HUES64 (cell line): ENCODE measurements at regions not wholly inside any gene's neighbourhood (a gene's known extent, or its start where the extent isn't known, plus 50 kb on each side); places are given as distances from the start of the nearest gene placed in this dataset.

Source experiments
- H3K27ac ChIP-seq: 2 replicates; pipeline ENCODE4 v1.7.0; 2013; ENCODE audit warnings: low read depth, low read length, inconsistent platforms
- H3K27me3 ChIP-seq: 2 replicates; pipeline ENCODE4 v1.6.1; 2013; ENCODE audit warnings: mild to moderate bottlenecking, low read length; ENCODE audit not compliant: insufficient read depth
- H3K36me3 ChIP-seq: 2 replicates; pipeline ENCODE4 v1.6.1; 2013; ENCODE audit warnings: mild to moderate bottlenecking, low read length; ENCODE audit not compliant: insufficient read depth
- H3K4me1 ChIP-seq: 2 replicates; pipeline ENCODE4 v1.6.1; 2013; ENCODE audit warnings: mild to moderate bottlenecking, low read length, moderate library complexity; ENCODE audit not compliant: insufficient read depth
- H3K4me3 ChIP-seq: 2 replicates; pipeline ENCODE4 v1.5.1; 2013; ENCODE audit warnings: mild to moderate bottlenecking, low read length, moderate library complexity
- H3K9ac ChIP-seq: 2 replicates; pipeline ENCODE4 v1.6.1; 2013; ENCODE audit warnings: mild to moderate bottlenecking, low read depth, low read length
- H3K9me3 ChIP-seq: 2 replicates; pipeline ENCODE4 v1.6.1; 2013; ENCODE audit warnings: low read depth, low read length; ENCODE audit not compliant: insufficient read depth
- WGBS: fragments of 150-250, 120-280 bp; methylation state at CpG from one replicate; pipeline ENCODE4 v1.1.7; 2013; ENCODE audit warnings: missing lambda C conversion rate; 5-methylcytosine and 5-hydroxymethylcytosine counted together

DNA sequence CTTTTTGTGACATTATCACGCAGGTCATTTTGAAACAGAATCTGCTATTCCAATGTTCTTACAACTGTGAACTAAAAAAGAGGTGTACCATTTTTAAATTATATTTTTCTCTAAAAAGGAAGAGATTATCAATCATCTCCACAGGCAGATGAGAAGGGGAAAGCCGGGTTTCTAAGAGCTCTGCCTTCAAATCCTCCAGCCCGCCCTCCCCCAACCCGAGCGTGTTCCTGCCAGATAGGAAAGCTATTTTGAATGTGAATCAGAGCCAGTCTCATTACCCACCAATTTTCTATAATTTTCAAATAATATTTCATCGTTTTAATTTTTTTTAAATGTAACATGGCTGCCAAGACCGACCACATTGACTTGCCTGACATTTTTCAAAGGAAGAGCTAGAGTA, 65.9 kb downstream of the KCNF1 start:
- Histone ChIP-seq H3K9me3 (no peaks in the 10 kb centered on the region), H3K9ac (no peak overlapping the region), H3K27ac (no peak overlapping the region), H3K4me1 (peaks cover 31% of the 10 kb centered on the region), H3K4me3 (no peak overlapping the region), H3K36me3 (no peaks in the 10 kb centered on the region), H3K27me3 (no peaks in the 10 kb centered on the region)
- WGBS, result 11% methylated on average over 3 of the region's 7 CpGs

- H3K4me1 ChIP-seq, result peaks cover 28% of the 10 kb centered on the region
- no peak overlapping the region for H3K27ac ChIP-seq
- H3K9ac ChIP-seq, result no peak overlapping the region
- no peaks in the 10 kb centered on the region for H3K27me3 ChIP-seq
- H3K36me3 ChIP-seq, result no peaks in the 10 kb centered on the region
- H3K4me3 ChIP-seq, result no peak overlapping the region
- no peaks in the 10 kb centered on the region for H3K9me3 ChIP-seq
- 84% methylated on average over 22 of the region's 22 CpGs for WGBS
These were observed 66.4 kb downstream of the KCNF1 start for GRCh38 chr2:10978090-10978670.

DNA sequence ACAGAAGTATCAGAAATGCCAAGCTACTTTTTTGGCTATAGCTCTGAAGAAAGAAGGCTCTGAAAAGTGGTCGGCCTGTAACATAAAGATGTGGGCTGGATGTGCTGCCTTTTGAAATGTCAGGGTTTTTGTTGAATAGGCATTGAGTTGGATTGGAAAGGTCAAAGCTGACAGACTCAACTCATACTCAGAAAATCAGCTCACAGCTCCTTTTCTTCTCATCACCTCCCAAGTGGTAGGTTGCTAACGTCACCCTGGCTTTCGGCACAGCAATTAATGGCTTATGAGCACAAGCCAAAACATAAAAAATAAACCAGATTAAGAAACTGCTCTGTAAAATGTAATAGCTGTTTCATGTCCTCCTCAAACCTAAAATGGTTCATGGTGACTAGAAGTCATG, 68.3 kb downstream of the KCNF1 start:
- H3K4me1 ChIP-seq, result peaks cover 16% of the 10 kb centered on the region
- H3K4me3 ChIP-seq, result no peak overlapping the region
- no peaks in the 10 kb centered on the region for H3K9me3 ChIP-seq
- H3K27me3 ChIP-seq, result no peaks in the 10 kb centered on the region
- 89% methylated on average over 3 of the region's 3 CpGs for WGBS
- no peak overlapping the region for H3K9ac ChIP-seq
- H3K36me3 ChIP-seq, result no peaks in the 10 kb centered on the region
- no peak overlapping the region for H3K27ac ChIP-seq

DNA sequence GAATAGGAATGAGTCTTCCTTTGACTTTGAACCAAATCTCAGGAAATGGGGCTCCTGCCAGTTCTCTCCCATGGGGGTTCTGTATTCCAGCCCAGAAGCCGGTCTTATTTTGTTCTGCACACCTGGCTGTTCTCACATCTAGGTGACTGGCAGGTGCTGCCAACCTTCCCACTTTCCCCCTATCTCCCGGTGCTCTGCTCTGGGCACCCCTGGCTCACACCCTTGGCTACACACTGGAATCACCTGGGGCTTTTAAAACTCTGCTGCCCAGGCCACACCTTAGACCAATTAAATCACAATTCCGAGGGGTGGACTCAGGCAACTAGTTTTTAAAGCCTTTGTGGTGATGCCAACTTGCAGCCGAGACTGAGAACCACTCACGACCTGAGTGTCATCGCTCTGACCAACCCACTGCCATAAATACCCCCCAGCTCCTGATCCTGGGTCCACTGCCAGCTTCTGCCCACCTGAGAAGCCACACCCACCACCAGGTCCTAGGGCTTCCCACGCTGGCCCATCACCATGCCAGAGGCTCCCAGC, 69.2 kb downstream of the KCNF1 start:
- no peaks in the 10 kb centered on the region for H3K36me3 ChIP-seq
- H3K4me3 ChIP-seq, result no peak overlapping the region
- H3K27ac ChIP-seq, result no peak overlapping the region
- WGBS, result 94% methylated on average over 7 of the region's 7 CpGs
- H3K9ac ChIP-seq, result no peak overlapping the region
- H3K9me3 ChIP-seq, result no peaks in the 10 kb centered on the region
- H3K27me3 ChIP-seq, result no peaks in the 10 kb centered on the region
- peaks cover 16% of the 10 kb centered on the region for H3K4me1 ChIP-seq

DNA sequence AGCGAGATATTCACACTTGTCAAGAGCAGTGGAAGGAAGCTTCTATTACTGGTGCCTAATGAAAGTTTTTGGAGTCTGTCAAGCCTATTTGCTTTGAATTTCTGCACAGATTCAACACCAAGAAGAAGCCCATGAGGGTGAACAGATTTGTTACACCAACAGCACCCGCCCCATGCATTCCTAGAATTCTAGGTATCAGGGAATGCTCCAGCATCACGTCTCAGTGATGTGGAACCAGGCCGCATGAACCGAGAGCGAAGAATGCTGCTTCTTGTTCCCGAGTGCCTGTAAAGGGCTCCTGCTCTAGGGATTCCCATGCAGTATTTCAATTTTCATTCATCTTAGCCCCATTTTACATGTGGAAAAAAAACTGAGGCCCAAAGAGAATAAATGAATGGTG, 69.7 kb downstream of the KCNF1 start:
- H3K27ac ChIP-seq, result no peak overlapping the region
- H3K27me3 ChIP-seq, result no peaks in the 10 kb centered on the region
- peaks cover 16% of the 10 kb centered on the region for H3K4me1 ChIP-seq
- no peak overlapping the region for H3K4me3 ChIP-seq
- H3K9me3 ChIP-seq, result no peaks in the 10 kb centered on the region
- no peak overlapping the region for H3K9ac ChIP-seq
- no peaks in the 10 kb centered on the region for H3K36me3 ChIP-seq
- WGBS, result 92% methylated on average over 7 of the region's 7 CpGs

GRCh38 chr2:10981941-10982431, 70.3 kb downstream of the KCNF1 start:
- H3K36me3 ChIP-seq, result no peaks in the 10 kb centered on the region
- peaks cover 13% of the 10 kb centered on the region for H3K4me1 ChIP-seq
- H3K9me3 ChIP-seq, result no peaks in the 10 kb centered on the region
- 93% methylated on average over 13 of the region's 13 CpGs for WGBS
- no peak overlapping the region for H3K4me3 ChIP-seq
- H3K9ac ChIP-seq, result no peak overlapping the region
- no peak overlapping the region for H3K27ac ChIP-seq
- no peaks in the 10 kb centered on the region for H3K27me3 ChIP-seq

GRCh38 chr2:10982931-10983701, 71.4 kb downstream of the KCNF1 start:
- no peaks in the 10 kb centered on the region for H3K27me3 ChIP-seq
- peaks cover 2% of the 10 kb centered on the region; the same call in 1 of the 2 replicates for H3K4me1 ChIP-seq
- no peak overlapping the region for H3K4me3 ChIP-seq
- no peaks in the 10 kb centered on the region for H3K36me3 ChIP-seq
- H3K27ac ChIP-seq, result no peak overlapping the region
- 91% methylated on average over 25 of the region's 25 CpGs for WGBS
- H3K9me3 ChIP-seq, result no peaks in the 10 kb centered on the region
- no peak overlapping the region for H3K9ac ChIP-seq

DNA sequence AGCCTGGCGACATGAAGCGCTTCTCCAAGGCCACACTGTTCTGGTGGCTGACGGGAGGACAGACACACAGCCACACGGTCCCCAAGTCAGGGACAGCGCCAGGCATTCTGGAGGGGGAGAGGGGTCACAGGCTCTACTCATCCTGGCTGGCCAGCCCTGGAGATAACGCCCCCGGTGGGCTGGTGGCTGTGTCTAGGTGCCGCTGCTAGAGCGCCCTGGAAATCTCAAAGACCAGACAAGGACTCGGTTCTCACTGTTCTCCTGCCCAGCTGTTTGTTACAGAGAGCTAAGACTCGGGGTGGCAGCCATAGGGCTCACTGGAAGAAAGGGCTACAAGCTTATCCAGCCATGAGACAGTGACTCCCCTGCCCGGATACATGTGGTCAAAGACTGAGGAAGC, 72.0 kb downstream of the KCNF1 start:
- 89% methylated on average over 12 of the region's 12 CpGs for WGBS
- H3K4me3 ChIP-seq, result no peak overlapping the region
- no peaks in the 10 kb centered on the region for H3K9me3 ChIP-seq
- no peaks in the 10 kb centered on the region for H3K36me3 ChIP-seq
- H3K9ac ChIP-seq, result no peak overlapping the region
- H3K27me3 ChIP-seq, result no peaks in the 10 kb centered on the region
- no peak overlapping the region for H3K27ac ChIP-seq
- H3K4me1 ChIP-seq, result no peaks in the 10 kb centered on the region

DNA sequence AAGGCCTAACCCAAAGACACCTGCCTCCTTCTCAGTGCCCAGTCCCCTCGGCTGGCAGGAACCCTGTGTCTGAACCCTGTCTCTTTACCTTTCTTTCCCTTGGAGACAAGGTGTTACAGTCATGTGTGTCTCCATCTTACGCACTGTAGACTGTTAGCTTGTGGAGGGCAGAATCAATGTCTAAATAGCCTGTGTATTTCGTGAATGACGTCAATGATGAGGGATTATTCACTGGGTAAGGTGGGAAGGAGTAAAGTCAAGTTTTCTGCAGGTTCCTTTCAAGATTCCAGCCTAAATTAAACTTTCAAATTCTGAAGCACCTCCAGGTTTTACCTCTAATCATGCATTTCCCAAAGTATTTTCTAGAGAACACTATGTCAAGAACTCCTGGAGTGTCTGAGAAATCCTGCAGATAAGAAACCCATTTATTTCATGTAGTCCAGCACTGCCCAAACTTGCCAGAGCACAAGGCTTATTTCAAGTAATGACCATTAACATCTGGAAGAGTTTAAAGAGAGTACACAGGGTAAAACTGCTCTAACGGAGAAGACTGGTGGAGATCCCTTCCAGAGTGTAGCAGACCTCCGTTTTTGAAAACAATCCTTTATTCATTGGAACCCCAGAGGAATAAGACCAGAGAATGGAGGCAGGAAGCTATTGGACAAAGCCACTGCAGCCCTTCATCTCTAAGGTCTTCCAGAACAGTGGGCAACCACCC, 72.8 kb downstream of the KCNF1 start:
- Histone ChIP-seq H3K9me3 (no peaks in the 10 kb centered on the region), H3K27me3 (no peaks in the 10 kb centered on the region), H3K36me3 (no peaks in the 10 kb centered on the region), H3K4me3 (no peak overlapping the region), H3K4me1 (no peaks in the 10 kb centered on the region), H3K9ac (no peak overlapping the region), H3K27ac (no peak overlapping the region)
- WGBS, result 92% methylated on average over 6 of the region's 6 CpGs

DNA sequence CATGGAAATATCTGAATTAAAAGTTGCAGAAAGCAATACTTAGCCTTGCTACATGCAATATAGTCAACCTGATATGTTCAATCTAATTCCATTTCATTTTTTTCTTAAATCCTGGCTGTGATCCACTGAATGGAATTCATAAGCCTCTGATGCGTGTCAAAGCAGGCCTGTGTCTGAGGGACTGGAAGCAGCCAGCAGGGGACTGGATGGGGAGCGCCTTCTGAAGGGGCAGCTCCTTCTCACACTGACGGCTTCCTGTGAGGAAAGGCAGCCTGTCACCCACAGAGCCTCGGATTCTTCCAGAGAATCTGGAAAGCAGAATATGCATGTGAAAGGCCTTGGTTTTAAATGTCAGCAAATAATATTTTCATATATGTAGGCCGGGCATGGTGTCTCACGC, 73.5 kb downstream of the KCNF1 start:
- Histone ChIP-seq H3K4me1 (no peaks in the 10 kb centered on the region), H3K36me3 (no peaks in the 10 kb centered on the region), H3K27me3 (no peaks in the 10 kb centered on the region), H3K4me3 (no peak overlapping the region), H3K9me3 (no peaks in the 10 kb centered on the region), H3K27ac (no peak overlapping the region), H3K9ac (no peak overlapping the region)
- WGBS, result 75% methylated on average over 6 of the region's 6 CpGs

- no peaks in the 10 kb centered on the region for H3K27me3 ChIP-seq
- 94% methylated on average over 8 of the region's 9 CpGs for WGBS
- H3K9ac ChIP-seq, result no peak overlapping the region
- H3K4me3 ChIP-seq, result no peak overlapping the region
- no peaks in the 10 kb centered on the region for H3K36me3 ChIP-seq
- H3K27ac ChIP-seq, result no peak overlapping the region
- H3K4me1 ChIP-seq, result no peaks in the 10 kb centered on the region
- H3K9me3 ChIP-seq, result no peaks in the 10 kb centered on the region
These were observed 74.3 kb downstream of the KCNF1 start for GRCh38 chr2:10985901-10986535.
